K562 (cell line): ENCODE measurements at regions not wholly inside any gene's neighbourhood (a gene's known extent, or its start where the extent isn't known, plus 50 kb on each side); places are given as distances from the start of the nearest gene placed in this dataset.

Experiments used
- ATAC-seq: fragments of 200-7000 bp; cut with Tn5 transposase; 3 replicates; pipeline ENCODE4 v1.9.1; 2020; ENCODE audit warnings: moderate library complexity
- BruUV-seq: library from RNA; stranded (reverse); fragments of 400-500 nt; replicated peaks from 2 replicates; lab custom pipeline; 2021; lab: Mats Ljungman, UMichigan
- CTCF ChIA-PET: fragments of 300-600 bp; formaldehyde crosslinking; extraction: SDS; loops from one replicate; lab custom pipeline; 2021; ENCODE audit warnings: low intra/inter-chr PET ratio; lab: Yijun Ruan, JAX
- POLR2A ChIA-PET: fragments of 300-600, 350-650 bp; sonication (Branson Sonifier 250); formaldehyde crosslinking; extraction: SDS; loops from one replicate; lab custom pipeline; 2021; ENCODE audit warnings: antibody characterized with exemption, inconsistent platforms; lab: Yijun Ruan, JAX
- DNase-seq, 4 experiments: peaks; one replicate each; pipeline versions ENCODE4 v3.0.0 to v3.0.0-alpha.2; 2011 to 2018; ENCODE audit warnings: low spot score in 3 of 4, mixed read lengths in 3 of 4; ENCODE audit errors: extremely low read depth in 1 of 4
- FAIRE-seq: peaks from 2 replicates; lab custom pipeline; 2011; peaks lifted over from hg19 to GRCh38; lab: Jason Lieb, UNC
- H2AFZ ChIP-seq: 2 replicates; pipeline ENCODE4 v1.6.0; 2011; ENCODE audit warnings: low read depth, low read length, control low read depth, inconsistent platforms
- H3K27ac ChIP-seq: fragments of 200-600 bp; 3 replicates; pipeline ENCODE4 v1.8.0; 2011; ENCODE audit warnings: low read depth, mild to moderate bottlenecking, control low read depth, inconsistent platforms, low read length, moderate library complexity, mixed read lengths; ENCODE audit errors: extremely low read depth
- H3K27me3 ChIP-seq, 2 experiments: fragments of 300-600 bp in 1 of 2; 2 replicates in 1 of 2; 3 replicates in 1 of 2; pipeline versions ENCODE4 v1.6.0 to v1.8.0; 2011; ENCODE audit warnings: inconsistent platforms in 2 of 2, low read length in 2 of 2, mild to moderate bottlenecking in 1 of 2, mixed read lengths in 1 of 2, moderate library complexity in 1 of 2; ENCODE audit not compliant: control insufficient read depth in 2 of 2, insufficient read depth in 2 of 2
- H3K36me3 ChIP-seq: fragments of 300-600 bp; 3 replicates; pipeline ENCODE4 v1.8.0; 2011; ENCODE audit warnings: mild to moderate bottlenecking, low read length, inconsistent platforms; ENCODE audit not compliant: control insufficient read depth, insufficient read depth
- H3K4me1 ChIP-seq, 2 experiments: fragments of 200-600 bp in 1 of 2; replicated peaks in 1 of 2; 2 replicates in 1 of 2; 3 replicates in 1 of 2; pipeline versions ENCODE4 v1.5.1 to v1.8.0; 2011; ENCODE audit warnings: inconsistent platforms in 2 of 2, low read length in 2 of 2, mild to moderate bottlenecking in 1 of 2, mixed read lengths in 1 of 2, moderate library complexity in 1 of 2; ENCODE audit not compliant: control insufficient read depth in 2 of 2, insufficient read depth in 2 of 2
- H3K4me2 ChIP-seq: 2 replicates; pipeline ENCODE4 v1.6.1; 2011; ENCODE audit warnings: low read length, control low read depth, inconsistent platforms, mixed read lengths; ENCODE audit not compliant: insufficient read depth
- H3K4me3 ChIP-seq: fragments of 200-600 bp; sonication (generic), shearing (Covaris generic); 2 replicates; pipeline ENCODE4 v1.5.1; 2016; ENCODE audit warnings: control low read depth, inconsistent platforms
- H3K79me2 ChIP-seq: fragments of 200-600 bp; 3 replicates; pipeline ENCODE4 v1.8.0; 2011; ENCODE audit warnings: low read length, inconsistent platforms; ENCODE audit not compliant: control insufficient read depth, insufficient read depth
- H3K9ac ChIP-seq, 2 experiments: 2 replicates each; pipeline versions ENCODE4 v1.6.0 to v1.6.1; 2011; ENCODE audit warnings: low read depth in 2 of 2, low read length in 2 of 2, control low read depth in 1 of 2, inconsistent platforms in 1 of 2, mild to moderate bottlenecking in 1 of 2, mixed read lengths in 1 of 2; ENCODE audit not compliant: insufficient read depth in 1 of 2
- H3K9me1 ChIP-seq: one replicate; pipeline ENCODE4 v1.6.0; 2011; ENCODE audit warnings: inconsistent platforms, mild to moderate bottlenecking, low read length, moderate library complexity; ENCODE audit not compliant: control insufficient read depth, insufficient read depth
- H3K9me3 ChIP-seq: replicated peaks from 2 replicates; pipeline ENCODE4 v1.5.1; 2011; ENCODE audit warnings: low read depth, low read length, inconsistent platforms; ENCODE audit not compliant: control insufficient read depth, insufficient read depth
- H4K20me1 ChIP-seq: replicated peaks from 2 replicates; pipeline ENCODE4 v1.6.1; 2011; ENCODE audit warnings: low read length, inconsistent platforms, mixed read lengths; ENCODE audit not compliant: control insufficient read depth, insufficient read depth
- CREB1 ChIP-seq, 2 experiments: sonication (generic) in 1 of 2; formaldehyde crosslinking in 1 of 2; IDR thresholded peaks; 2 replicates each; pipeline versions ENCODE4 v1.6.1 to v1.8.0; 2012 to 2022; ENCODE audit warnings: inconsistent platforms in 1 of 2, mild to moderate bottlenecking in 1 of 2, missing genetic modification reagents in 1 of 2, moderate library complexity in 1 of 2
- CTBP1 ChIP-seq: fragments of 450-650 bp; IDR thresholded peaks from 2 replicates; pipeline ENCODE4 v1.6.1; 2016; ENCODE audit warnings: borderline replicate concordance
- ELF1 ChIP-seq: fragments of 200-800 bp; sonication (Bioruptor generic); IDR thresholded peaks from 2 replicates; pipeline ENCODE4 v1.6.1; 2016; ENCODE audit warnings: missing genetic modification characterization, missing compliant biosample characterization
- PRPF4 ChIP-seq: fragments of 200-400 bp; formaldehyde crosslinking; IDR thresholded peaks from one replicate; pipeline ENCODE4 v1.6.1; 2017; ENCODE audit warnings: low read length, low read depth, mild to moderate bottlenecking; ENCODE audit not compliant: insufficient read depth, poor library complexity, severe bottlenecking
- STAT5B ChIP-seq: fragments of 250-450 bp; sonication (Bioruptor Pico); IDR thresholded peaks from 2 replicates; pipeline ENCODE4 v1.8.0; 2021; ENCODE audit warnings: mild to moderate bottlenecking, inconsistent platforms
- WGBS: fragments of 100-300 bp; shearing (Covaris generic); methylation state at CpG from one replicate; pipeline ENCODE4 v1.1.6; 2016; ENCODE audit warnings: low coverage, mixed read lengths; ENCODE audit not compliant: insufficient coverage; ENCODE audit errors: missing lambda C conversion rate; 5-methylcytosine and 5-hydroxymethylcytosine counted together
- in situ Hi-C: fragments of 300-500 bp; cut with MboI; formaldehyde crosslinking; loops from 4 replicates; pipeline ENCODE4 v1.15.0; 2018; ENCODE audit warnings: inconsistent platforms, mixed read lengths
- intact Hi-C: fragments of 100-400 bp; cut with micrococcal nuclease; formaldehyde crosslinking; loops from 2 replicates; pipeline ENCODE4 v1.14.2; 2022
- TF ChIP-seq, protein P1 (sequence below): fragments of 250-450 bp; sonication (Bioruptor Pico); IDR thresholded peaks from 2 replicates; pipeline ENCODE4 v1.5.0; 2022; ENCODE audit warnings: mild to moderate bottlenecking

DNA sequence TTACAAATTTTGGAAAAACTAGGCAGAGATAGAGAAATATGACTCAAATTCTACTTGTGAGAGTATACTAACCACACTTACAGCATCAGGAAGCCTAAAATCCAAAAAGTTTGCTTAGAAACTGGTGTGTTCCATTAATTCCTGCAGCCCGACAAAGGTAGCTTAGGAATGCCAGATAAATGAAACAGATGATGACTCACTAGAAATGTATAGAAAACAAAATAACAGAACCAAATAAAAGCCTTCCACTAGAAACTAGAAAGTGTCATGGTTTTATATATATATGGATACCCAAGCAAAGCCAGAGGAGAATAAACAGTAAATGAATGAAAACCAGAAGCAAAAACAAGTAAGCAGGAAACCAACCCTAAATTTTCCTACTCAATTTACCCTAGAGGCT is 272.2 kb upstream of the PRDM9 start:
- Histone ChIP-seq H3K79me2 (no peaks in the 10 kb centered on the region), H3K27me3 (no peaks in the 10 kb centered on the region), H3K9me1 (no peaks in the 10 kb centered on the region), H3K9ac (no peak overlapping the region), H3K9me3 (no peaks in the 10 kb centered on the region), H3K36me3 (no peaks in the 10 kb centered on the region), H2AFZ (no peak overlapping the region), H3K27ac (no peak overlapping the region), H3K4me3 (no peak overlapping the region), H3K4me2 (no peak overlapping the region), H3K4me1 (no peaks in the 10 kb centered on the region), H4K20me1 (no peaks in the 10 kb centered on the region)
- no peak for ATAC-seq
- ChIA-PET POLR2A (no interaction called here), CTCF (no interaction called here)
- BruUV-seq: no TSS peak
- no peak for FAIRE-seq
- 8% methylated on average over 1 of the region's 1 CpG for WGBS
- intact Hi-C loops (no loop called here), in situ Hi-C loops (no loop called here)
- no peak for TF ChIP-seq CREB1 (IDR thresholded peaks at IDR 0.05)
- no peak for TF ChIP-seq CREB1 (CRISPR knock-in tag; IDR thresholded peaks at IDR 0.05)
- TF ChIP-seq CTBP1: no peak
- no peak for TF ChIP-seq PRPF4
- TF ChIP-seq ELF1: no peak
- TF ChIP-seq, protein P1, sequence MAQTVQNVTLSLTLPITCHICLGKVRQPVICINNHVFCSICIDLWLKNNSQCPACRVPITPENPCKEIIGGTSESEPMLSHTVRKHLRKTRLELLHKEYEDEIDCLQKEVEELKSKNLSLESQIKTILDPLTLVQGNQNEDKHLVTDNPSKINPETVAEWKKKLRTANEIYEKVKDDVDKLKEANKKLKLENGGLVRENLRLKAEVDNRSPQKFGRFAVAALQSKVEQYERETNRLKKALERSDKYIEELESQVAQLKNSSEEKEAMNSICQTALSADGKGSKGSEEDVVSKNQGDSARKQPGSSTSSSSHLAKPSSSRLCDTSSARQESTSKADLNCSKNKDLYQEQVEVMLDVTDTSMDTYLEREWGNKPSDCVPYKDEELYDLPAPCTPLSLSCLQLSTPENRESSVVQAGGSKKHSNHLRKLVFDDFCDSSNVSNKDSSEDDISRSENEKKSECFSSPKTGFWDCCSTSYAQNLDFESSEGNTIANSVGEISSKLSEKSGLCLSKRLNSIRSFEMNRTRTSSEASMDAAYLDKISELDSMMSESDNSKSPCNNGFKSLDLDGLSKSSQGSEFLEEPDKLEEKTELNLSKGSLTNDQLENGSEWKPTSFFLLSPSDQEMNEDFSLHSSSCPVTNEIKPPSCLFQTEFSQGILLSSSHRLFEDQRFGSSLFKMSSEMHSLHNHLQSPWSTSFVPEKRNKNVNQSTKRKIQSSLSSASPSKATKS: no peak
- TF ChIP-seq STAT5B (CRISPR knock-in tag): no peak
- no peak for DNase-seq
